ENCODE measurements at regions not wholly inside any gene's neighbourhood (a gene's known extent, or its start where the extent isn't known, plus 50 kb on each side); places are given as distances from the start of the nearest gene placed in this dataset.

DNA sequence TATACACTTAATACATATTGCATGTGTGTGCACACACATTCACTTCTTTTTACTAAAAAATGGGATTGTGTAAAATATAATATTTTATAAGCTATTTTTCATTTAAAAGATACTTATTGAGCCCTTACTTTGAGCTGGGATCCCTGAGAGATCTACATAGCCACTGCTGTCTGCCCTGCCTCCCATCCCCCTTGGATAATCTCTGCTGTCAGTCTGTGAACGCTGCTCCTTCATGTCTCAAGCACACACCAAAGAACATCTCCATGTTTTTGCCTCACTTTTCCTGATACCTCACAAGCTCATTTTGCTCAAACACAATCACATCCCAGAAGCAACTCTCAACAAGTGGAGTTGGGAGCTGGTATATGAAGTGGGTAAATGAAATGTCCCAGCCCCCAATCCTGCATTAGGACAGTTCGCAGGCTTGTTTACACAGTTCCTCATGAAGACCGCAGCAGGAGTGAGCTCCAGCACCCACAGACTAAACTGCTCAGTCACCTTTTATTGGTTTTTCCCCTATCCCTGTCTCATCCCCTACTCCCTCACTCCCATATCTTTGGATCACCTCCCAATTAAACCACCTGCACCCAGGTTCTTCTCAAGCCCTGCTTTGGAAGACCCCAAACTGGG lies 108.3 kb upstream of the FRY start:
- TF ChIP-seq, protein P1, sequence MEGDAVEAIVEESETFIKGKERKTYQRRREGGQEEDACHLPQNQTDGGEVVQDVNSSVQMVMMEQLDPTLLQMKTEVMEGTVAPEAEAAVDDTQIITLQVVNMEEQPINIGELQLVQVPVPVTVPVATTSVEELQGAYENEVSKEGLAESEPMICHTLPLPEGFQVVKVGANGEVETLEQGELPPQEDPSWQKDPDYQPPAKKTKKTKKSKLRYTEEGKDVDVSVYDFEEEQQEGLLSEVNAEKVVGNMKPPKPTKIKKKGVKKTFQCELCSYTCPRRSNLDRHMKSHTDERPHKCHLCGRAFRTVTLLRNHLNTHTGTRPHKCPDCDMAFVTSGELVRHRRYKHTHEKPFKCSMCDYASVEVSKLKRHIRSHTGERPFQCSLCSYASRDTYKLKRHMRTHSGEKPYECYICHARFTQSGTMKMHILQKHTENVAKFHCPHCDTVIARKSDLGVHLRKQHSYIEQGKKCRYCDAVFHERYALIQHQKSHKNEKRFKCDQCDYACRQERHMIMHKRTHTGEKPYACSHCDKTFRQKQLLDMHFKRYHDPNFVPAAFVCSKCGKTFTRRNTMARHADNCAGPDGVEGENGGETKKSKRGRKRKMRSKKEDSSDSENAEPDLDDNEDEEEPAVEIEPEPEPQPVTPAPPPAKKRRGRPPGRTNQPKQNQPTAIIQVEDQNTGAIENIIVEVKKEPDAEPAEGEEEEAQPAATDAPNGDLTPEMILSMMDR (conservative IDR thresholded peaks at IDR 0.05; ENCODE audit: low read depth, low read length), result no peak
- no peak overlapping the region for H3K4me3 ChIP-seq (ENCODE audit: low read length)
- no peak for DNase-seq (ENCODE audit: low read depth)

DNA sequence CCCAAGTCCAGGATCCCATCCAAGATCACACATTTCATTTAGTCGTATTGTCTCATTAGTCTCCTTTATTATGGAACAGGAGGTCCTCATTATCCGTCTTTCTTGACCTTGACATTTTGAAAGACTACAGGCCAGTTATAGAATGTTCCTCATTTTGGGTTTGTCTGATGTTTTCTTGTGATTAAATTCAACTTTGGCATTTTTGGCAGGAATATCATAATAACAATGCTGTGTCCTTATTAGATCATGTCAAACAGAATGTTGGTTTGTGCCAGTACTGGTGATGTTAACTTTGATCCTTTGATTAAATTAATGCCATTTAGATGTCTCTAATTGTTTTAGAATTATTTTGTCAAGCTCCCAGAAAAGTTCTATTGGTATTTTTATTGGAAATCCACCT lies 106.5 kb upstream of the FRY start:
- no peak for DNase-seq (ENCODE audit: low read depth)
- TF ChIP-seq, protein P1 (conservative IDR thresholded peaks at IDR 0.05; ENCODE audit: low read depth, low read length), result no peak
- H3K4me3 ChIP-seq (ENCODE audit: low read length), result no peak overlapping the region

DNA sequence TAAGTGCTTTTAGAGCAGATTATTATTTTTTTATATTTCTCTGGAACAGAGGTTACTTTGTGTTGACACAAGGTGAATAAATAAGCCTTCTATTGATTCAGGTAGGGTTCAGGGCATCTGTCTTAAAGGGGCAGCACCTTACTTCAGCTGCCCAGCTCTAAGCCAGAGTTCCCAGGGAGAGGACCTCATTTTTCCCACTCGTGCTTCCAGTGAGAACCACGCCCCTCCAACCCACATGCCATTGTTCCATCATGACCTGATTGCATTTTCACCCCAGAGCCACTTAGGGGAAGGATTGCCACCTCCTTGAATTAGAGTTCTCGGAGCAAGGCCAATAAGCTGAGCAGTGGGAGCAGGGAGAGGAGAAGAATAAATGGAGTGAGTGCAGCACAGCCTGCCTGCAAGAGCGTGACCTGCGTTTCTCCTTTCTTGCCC lies 104.3 kb upstream of the FRY start:
- no peak overlapping the region for H3K4me3 ChIP-seq (ENCODE audit: low read length)
- TF ChIP-seq, protein P1 (conservative IDR thresholded peaks at IDR 0.05; ENCODE audit: low read depth, low read length), result no peak
- no peak for DNase-seq (ENCODE audit: low read depth)

DNA sequence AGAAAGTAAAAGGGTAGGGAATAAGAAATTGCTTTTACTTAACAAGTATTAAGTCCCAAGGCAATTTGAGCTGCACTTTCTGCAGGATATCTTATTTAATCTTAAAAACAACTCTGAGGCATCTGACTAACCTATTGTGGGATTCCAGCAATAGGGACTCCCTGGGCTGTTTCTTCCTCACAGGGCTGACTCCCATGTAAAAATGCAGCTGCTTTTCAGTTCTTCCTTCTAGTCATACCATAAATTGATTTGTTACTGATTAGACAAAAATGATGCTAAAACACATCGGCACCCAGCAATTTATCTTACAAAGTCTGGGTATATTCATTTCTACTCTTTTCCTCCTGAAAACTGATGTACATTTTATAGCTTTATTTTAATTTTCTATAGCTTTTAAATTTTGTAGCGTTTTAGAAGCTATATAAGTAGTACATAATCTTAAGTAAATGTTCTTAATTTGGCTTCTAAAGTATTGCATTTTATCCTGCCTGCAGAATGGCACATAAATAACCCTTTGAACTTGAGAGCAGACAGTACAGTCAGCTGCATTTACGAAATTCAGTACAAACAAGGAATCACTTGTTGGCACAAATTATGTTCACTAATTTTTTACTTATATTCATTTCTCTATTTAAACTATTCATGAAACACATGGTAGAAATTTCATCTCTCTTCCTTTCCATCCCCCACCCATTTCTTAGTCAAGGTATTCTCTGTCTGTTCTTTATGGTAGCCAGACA lies 102.4 kb upstream of the FRY start:
- no peak for DNase-seq (ENCODE audit: low read depth)
- TF ChIP-seq, protein P1 (conservative IDR thresholded peaks at IDR 0.05; ENCODE audit: low read depth, low read length), result no peak
- H3K4me3 ChIP-seq (ENCODE audit: low read length), result no peak overlapping the region

DNA sequence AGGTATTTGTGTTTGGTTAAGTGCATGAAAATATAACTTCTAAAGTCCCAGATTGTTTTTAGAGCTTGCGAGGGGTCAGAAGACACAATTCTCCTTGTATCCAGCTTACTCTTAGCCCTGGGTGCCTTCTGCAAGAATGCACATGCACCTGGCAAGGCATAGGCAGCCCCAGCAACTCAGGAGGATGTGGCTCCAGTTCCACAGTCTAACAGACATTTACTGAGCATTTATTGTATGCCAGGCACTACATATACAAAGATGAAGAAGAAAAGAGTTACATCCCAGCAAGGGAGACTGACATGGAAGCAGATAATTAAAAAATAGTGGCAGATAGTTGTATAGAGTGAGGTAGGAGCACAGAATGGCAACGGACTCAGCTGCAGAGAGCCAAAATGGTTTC lies 101.1 kb upstream of the FRY start:
- H3K4me3 ChIP-seq (ENCODE audit: low read length), result no peak overlapping the region
- DNase-seq (ENCODE audit: low read depth), result no peak
- TF ChIP-seq, protein P1 (conservative IDR thresholded peaks at IDR 0.05; ENCODE audit: low read depth, low read length), result no peak

DNA sequence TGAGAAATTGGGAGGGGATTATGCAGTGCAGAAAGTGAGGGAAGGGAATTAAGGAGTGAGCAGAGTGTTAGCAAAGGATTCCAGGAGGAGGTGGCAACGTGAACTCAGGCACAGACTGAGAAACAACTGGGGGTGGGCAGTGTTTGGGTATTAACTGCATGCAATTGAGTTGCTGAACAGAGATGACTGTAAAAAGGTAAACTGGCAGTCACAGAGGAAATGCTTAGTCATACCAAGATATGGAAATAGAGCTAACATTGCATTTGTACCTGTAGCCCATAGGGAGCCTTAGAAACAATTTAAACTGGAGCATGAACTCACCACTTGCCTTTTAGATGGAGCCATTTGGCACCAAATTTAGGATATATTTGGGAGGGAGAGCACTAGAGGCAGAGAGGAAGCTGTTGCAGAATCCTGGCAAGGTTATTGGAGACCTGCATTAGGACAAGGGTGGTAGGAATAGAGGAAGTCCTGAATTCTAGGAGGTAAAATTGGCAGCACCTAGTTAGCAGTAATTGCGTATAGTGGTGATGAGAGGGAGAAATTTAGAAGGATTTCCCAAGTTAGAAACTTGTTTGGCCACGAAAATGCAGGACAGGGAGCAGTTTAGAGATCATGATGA lies 100.6 kb upstream of the FRY start:
- DNase-seq (ENCODE audit: low read depth), result no peak
- TF ChIP-seq, protein P1 (conservative IDR thresholded peaks at IDR 0.05; ENCODE audit: low read depth, low read length), result no peak
- H3K4me3 ChIP-seq (ENCODE audit: low read length), result no peak overlapping the region
